IPS-20b (cell line): ENCODE measurements at regions not wholly inside any gene's neighbourhood (a gene's known extent, or its start where the extent isn't known, plus 50 kb on each side); places are given as distances from the start of the nearest gene placed in this dataset.

Source experiments
- H3K27ac ChIP-seq: one replicate; pipeline ENCODE4 v1.5.1; 2013; ENCODE audit warnings: low read length
- H3K27me3 ChIP-seq: 2 replicates; pipeline ENCODE4 v1.6.1; 2013; ENCODE audit warnings: mild to moderate bottlenecking, low read length, inconsistent platforms; ENCODE audit not compliant: insufficient read depth
- H3K36me3 ChIP-seq: 2 replicates; pipeline ENCODE4 v1.6.1; 2013; ENCODE audit warnings: low read depth, mild to moderate bottlenecking, inconsistent platforms, low read length, moderate library complexity; ENCODE audit not compliant: insufficient read depth
- H3K4me1 ChIP-seq: 2 replicates; pipeline ENCODE4 v1.6.1; 2013; ENCODE audit warnings: mild to moderate bottlenecking, control low read depth, inconsistent platforms, low read length, moderate library complexity; ENCODE audit not compliant: insufficient read depth
- H3K4me3 ChIP-seq: 2 replicates; pipeline ENCODE4 v1.5.1; 2013; ENCODE audit warnings: mild to moderate bottlenecking, low read length, inconsistent platforms
- H3K9ac ChIP-seq: 2 replicates; pipeline ENCODE4 v1.6.1; 2013; ENCODE audit warnings: low read depth, mild to moderate bottlenecking, inconsistent platforms, low read length, moderate library complexity
- H3K9me3 ChIP-seq: 2 replicates; pipeline ENCODE4 v1.6.1; 2013; ENCODE audit warnings: mild to moderate bottlenecking, low read depth, low read length, inconsistent platforms; ENCODE audit not compliant: insufficient read depth

DNA sequence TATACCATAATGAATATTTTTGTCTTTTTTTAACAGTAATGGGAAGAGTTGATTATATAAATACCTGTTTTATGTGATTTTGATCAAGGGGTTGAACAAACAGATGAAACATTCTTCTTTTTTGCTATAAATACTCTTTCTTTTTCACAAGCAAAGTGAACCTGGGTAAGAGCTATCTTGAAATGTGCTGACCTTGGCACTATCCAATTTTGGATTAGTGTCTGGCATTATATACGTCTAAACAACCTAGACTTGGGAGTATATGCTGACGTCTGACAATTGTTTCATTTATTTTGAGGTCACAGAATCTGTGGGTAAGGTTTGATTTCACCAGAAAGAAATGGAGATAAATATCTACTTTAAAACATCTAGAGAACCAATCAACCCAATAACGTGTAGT is 716.0 kb upstream of the STXBP6 start:
- no peaks in the 10 kb centered on the region for H3K27me3 ChIP-seq
- no peak overlapping the region for H3K27ac ChIP-seq
- H3K4me3 ChIP-seq = no peak overlapping the region
- peaks cover 7% of the 10 kb centered on the region; the same call in 1 of the 2 replicates for H3K4me1 ChIP-seq
- no peak overlapping the region for H3K9ac ChIP-seq
- no peaks in the 10 kb centered on the region for H3K9me3 ChIP-seq
- H3K36me3 ChIP-seq = no peaks in the 10 kb centered on the region

DNA sequence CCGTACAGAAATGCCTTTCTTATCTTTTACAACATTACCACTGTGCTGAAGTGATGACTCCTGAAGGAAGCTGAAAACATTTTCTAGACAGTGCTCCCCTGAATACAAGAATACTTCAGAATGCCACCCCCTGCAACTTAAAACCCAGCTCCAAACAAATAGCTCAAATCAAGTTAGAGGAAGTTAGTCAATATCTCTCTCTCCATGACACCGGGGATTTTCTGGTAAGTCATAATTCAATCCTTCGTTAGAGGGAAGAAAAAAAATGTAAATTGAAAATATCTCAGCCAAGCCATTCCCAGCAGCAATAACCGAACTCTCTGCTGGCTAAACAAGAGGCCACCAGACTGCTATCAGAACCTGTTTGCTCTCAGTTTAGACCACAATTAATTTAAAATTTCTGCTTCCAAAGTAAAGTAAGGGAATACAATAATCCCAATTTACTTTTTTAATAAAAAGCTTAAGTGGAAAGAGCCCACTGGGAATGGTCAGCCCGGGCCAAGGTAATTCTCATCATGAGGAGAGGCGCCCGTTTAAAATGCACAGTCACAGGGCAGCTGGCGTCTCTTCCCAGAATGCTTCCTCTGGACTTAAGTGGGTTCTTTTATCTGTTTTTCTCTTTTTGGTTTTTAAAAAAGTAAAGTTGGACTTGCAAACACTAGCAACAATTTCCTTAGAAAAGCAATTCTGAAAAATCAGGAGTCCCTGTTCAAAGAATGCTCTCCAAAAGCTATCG is 710.1 kb upstream of the STXBP6 start:
- no peaks in the 10 kb centered on the region for H3K9me3 ChIP-seq
- H3K4me1 ChIP-seq = peaks cover 24% of the 10 kb centered on the region
- no peak overlapping the region for H3K4me3 ChIP-seq
- H3K27me3 ChIP-seq = no peaks in the 10 kb centered on the region
- no peaks in the 10 kb centered on the region for H3K36me3 ChIP-seq
- no peak overlapping the region for H3K9ac ChIP-seq
- peak overlapping the region; percentile 14 for H3K27ac ChIP-seq

DNA sequence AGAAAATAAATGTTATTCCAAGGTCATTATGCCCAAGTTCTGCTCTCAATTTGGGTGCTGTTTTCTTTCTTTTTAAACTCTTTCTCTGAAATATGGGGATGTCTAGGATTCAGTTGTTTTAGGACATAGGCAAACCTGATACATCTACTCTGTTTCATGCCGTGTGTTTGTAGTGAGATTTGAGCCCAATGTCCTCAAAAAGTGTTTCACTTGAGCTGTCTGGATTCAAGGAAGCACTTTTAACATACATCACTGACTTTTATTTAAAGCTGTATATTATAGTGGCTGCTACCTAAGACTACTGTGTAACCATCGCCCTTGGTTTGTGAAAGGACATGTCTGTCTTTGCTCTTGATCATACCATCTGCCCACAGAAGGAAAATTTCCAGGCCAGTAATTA is 709.3 kb upstream of the STXBP6 start:
- Histone ChIP-seq H3K27ac (peak overlapping the region; percentile 14), H3K27me3 (no peaks in the 10 kb centered on the region), H3K36me3 (no peaks in the 10 kb centered on the region), H3K4me3 (no peak overlapping the region), H3K9ac (no peak overlapping the region), H3K9me3 (no peaks in the 10 kb centered on the region), H3K4me1 (peaks cover 24% of the 10 kb centered on the region)

- Histone ChIP-seq H3K9ac (peak overlapping the region; percentile 63; the same call in 1 of the 2 replicates), H3K27ac (peak overlapping the region; percentile 91)
These were observed 707.4 kb upstream of the STXBP6 start for GRCh38 chr14:25757364-25757763.

DNA sequence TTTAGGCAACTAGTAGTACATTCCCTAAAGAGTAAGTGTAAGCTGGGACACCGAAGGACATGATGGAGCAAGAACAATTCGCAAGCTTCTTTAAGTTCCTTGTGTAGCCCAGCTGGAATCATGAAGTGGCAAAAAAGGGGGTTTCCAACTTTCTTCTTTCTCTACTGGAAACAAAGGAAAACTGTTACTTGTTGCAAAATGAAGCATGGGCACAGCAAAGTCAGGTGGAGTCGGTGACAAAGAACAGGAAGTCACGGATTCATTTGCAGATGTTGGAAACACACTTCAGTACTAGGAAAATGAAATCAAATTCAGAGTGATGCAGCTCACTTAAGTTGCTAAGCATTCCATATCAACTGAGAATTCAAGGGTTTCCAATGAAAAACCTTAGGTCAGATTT is 706.9 kb upstream of the STXBP6 start:
- Histone ChIP-seq H3K4me1 (peaks cover 24% of the 10 kb centered on the region), H3K27ac (peak overlapping the region; percentile 91), H3K36me3 (no peaks in the 10 kb centered on the region), H3K9ac (peak overlapping the region; percentile 75; the same call in 1 of the 2 replicates), H3K9me3 (no peaks in the 10 kb centered on the region), H3K4me3 (peak overlapping the region; percentile 39; the same call in 1 of the 2 replicates), H3K27me3 (no peaks in the 10 kb centered on the region)

More at GRCh38 chr14:25757364-25757763, 707.4 kb upstream of the STXBP6 start:
- no peaks in the 10 kb centered on the region for H3K27me3 ChIP-seq
- no peaks in the 10 kb centered on the region for H3K36me3 ChIP-seq
- H3K4me1 ChIP-seq = peaks cover 24% of the 10 kb centered on the region
- H3K9me3 ChIP-seq = no peaks in the 10 kb centered on the region
- H3K4me3 ChIP-seq = peak overlapping the region; percentile 39; the same call in 1 of the 2 replicates

- Histone ChIP-seq H3K9me3 (no peaks in the 10 kb centered on the region), H3K4me3 (no peak overlapping the region), H3K27me3 (no peaks in the 10 kb centered on the region), H3K4me1 (peaks cover 24% of the 10 kb centered on the region), H3K27ac (no peak overlapping the region), H3K9ac (no peak overlapping the region), H3K36me3 (no peaks in the 10 kb centered on the region)
These were observed 703.2 kb upstream of the STXBP6 start for GRCh38 chr14:25753130-25753529.

GRCh38 chr14:25750436-25750835 is 700.5 kb upstream of the STXBP6 start:
- H3K27me3 ChIP-seq = no peaks in the 10 kb centered on the region
- H3K9ac ChIP-seq = no peak overlapping the region
- no peaks in the 10 kb centered on the region; the same call in 1 of the 2 replicates for H3K4me1 ChIP-seq
- H3K4me3 ChIP-seq = no peak overlapping the region
- H3K27ac ChIP-seq = no peak overlapping the region
- H3K36me3 ChIP-seq = no peaks in the 10 kb centered on the region
- no peaks in the 10 kb centered on the region for H3K9me3 ChIP-seq
